Neutrophil (primary cell): ENCODE measurements at regions not wholly inside any gene's neighbourhood (a gene's known extent, or its start where the extent isn't known, plus 50 kb on each side); places are given as distances from the start of the nearest gene placed in this dataset.

Source experiments
- H3K27ac ChIP-seq: fragments of 200-600 bp; sonication (generic); 2 replicates; pipeline ENCODE4 v1.5.1; 2016; ENCODE audit warnings: mild to moderate bottlenecking, moderate library complexity
- H3K27me3 ChIP-seq: fragments of 200-600 bp; sonication (generic); 2 replicates; pipeline ENCODE4 v1.6.0; 2016; ENCODE audit warnings: mild to moderate bottlenecking
- H3K36me3 ChIP-seq: fragments of 200-600 bp; sonication (generic); 2 replicates; pipeline ENCODE4 v1.5.1; 2017
- H3K4me1 ChIP-seq, 2 experiments: fragments of 200-600 bp in 1 of 2; sonication (generic) in 1 of 2; 1 replicate in 1 of 2; 2 replicates in 1 of 2; pipeline versions ENCODE4 v1.5.1 to v1.6.1; 2013 to 2016; ENCODE audit warnings: low read depth in 1 of 2, low read length in 1 of 2, mild to moderate bottlenecking in 1 of 2, moderate library complexity in 1 of 2; ENCODE audit not compliant: control insufficient read depth in 1 of 2, insufficient read depth in 1 of 2
- H3K4me3 ChIP-seq, 2 experiments: fragments of 200-600 bp in 1 of 2; sonication (generic) in 1 of 2; 1 replicate in 1 of 2; 2 replicates in 1 of 2; pipeline ENCODE4 v1.5.1; 2013 to 2016; ENCODE audit warnings: low read depth in 1 of 2, low read length in 1 of 2, mild to moderate bottlenecking in 1 of 2, moderate library complexity in 1 of 2
- H3K9me3 ChIP-seq: fragments of 200-600 bp; sonication (generic); 2 replicates; pipeline ENCODE4 v1.5.1; 2016
- CTCF ChIP-seq: fragments of 200-600 bp; sonication (generic); IDR thresholded peaks from 2 replicates; pipeline ENCODE4 v1.5.1; 2016; ENCODE audit warnings: antibody characterized with exemption

GRCh38 chr14:25122843-25123242, 72.9 kb upstream of the STXBP6 start:
- no peak for TF ChIP-seq CTCF
- H3K4me3 ChIP-seq: no peak overlapping the region
- no peaks in the 10 kb centered on the region for H3K9me3 ChIP-seq
- H3K4me1 ChIP-seq: no peaks in the 10 kb centered on the region
- H3K27me3 ChIP-seq: no peaks in the 10 kb centered on the region
- H3K27ac ChIP-seq: no peak overlapping the region
- H3K36me3 ChIP-seq: no peaks in the 10 kb centered on the region

- Histone ChIP-seq H3K27ac (no peak overlapping the region), H3K4me3 (no peak overlapping the region), H3K4me1 (no peaks in the 10 kb centered on the region), H3K9me3 (no peaks in the 10 kb centered on the region), H3K36me3 (no peaks in the 10 kb centered on the region), H3K27me3 (no peaks in the 10 kb centered on the region)
- no peak for TF ChIP-seq CTCF
Measured at GRCh38 chr14:25122211-25122610, 72.3 kb upstream of the STXBP6 start.

- Histone ChIP-seq H3K9me3 (no peaks in the 10 kb centered on the region), H3K27me3 (no peaks in the 10 kb centered on the region), H3K4me1 (no peaks in the 10 kb centered on the region), H3K36me3 (no peaks in the 10 kb centered on the region), H3K4me3 (no peak overlapping the region), H3K27ac (no peak overlapping the region)
- TF ChIP-seq CTCF: no peak
Measured at GRCh38 chr14:25121337-25122129, 71.6 kb upstream of the STXBP6 start.

- H3K4me3 ChIP-seq: no peak overlapping the region
- H3K9me3 ChIP-seq: no peaks in the 10 kb centered on the region
- no peaks in the 10 kb centered on the region for H3K27me3 ChIP-seq
- no peaks in the 10 kb centered on the region for H3K4me1 ChIP-seq
- no peak for TF ChIP-seq CTCF
- H3K27ac ChIP-seq: no peak overlapping the region
- H3K36me3 ChIP-seq: no peaks in the 10 kb centered on the region
Measured at GRCh38 chr14:25120261-25120660, 70.3 kb upstream of the STXBP6 start.

GRCh38 chr14:25118671-25119070, 68.7 kb upstream of the STXBP6 start:
- no peaks in the 10 kb centered on the region for H3K4me1 ChIP-seq
- no peaks in the 10 kb centered on the region for H3K9me3 ChIP-seq
- no peak for TF ChIP-seq CTCF
- H3K27me3 ChIP-seq: no peaks in the 10 kb centered on the region
- H3K36me3 ChIP-seq: no peaks in the 10 kb centered on the region
- H3K4me3 ChIP-seq: no peak overlapping the region
- no peak overlapping the region for H3K27ac ChIP-seq
